ENCODE measurements at regions not wholly inside any gene's neighbourhood (a gene's known extent, or its start where the extent isn't known, plus 50 kb on each side); places are given as distances from the start of the nearest gene placed in this dataset.

DNA sequence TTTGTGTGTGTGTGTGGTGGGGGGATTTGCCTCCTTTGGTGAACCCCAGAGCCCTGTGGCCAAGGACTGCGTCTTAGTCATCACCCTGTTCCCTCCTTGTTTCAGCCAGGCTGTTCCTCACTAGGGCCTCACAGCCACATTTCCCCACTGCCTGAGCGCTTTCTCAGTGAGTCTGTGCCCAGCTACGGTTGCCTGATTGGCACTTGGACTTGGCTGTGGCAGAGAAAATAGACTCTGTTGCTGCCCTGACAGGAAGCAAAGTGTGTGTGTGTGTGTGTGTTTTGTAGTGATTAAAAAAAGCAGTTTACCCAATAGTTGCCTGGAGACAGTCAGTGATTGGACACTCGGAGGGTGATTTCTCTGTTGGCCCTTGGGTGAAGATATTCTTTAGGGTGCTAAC, 113.0 kb downstream of the UCHL1 start:
- no peaks in the 10 kb centered on the region for H3K9me3 ChIP-seq
- 17 to 33% (median 21%) methylated on average over 4 of the region's 4 CpGs for WGBS, 3 donors
- H3K4me3 ChIP-seq = peak overlapping the region; percentile 48
- intact Hi-C loops (cut with DNase I) = loop anchor here (5.0 to 10.0 kb wide), 2 partner anchors 48 to 275 kb away; no protein-coding TSS in a partner anchor
- peaks cover 70% of the 10 kb centered on the region for H3K4me1 ChIP-seq
- peak; percentile 65 to 88 for DNase-seq
- ATAC-seq = peak; percentile 93 to 96 (median 94)
- no peaks in the 10 kb centered on the region for H3K36me3 ChIP-seq (ENCODE audit: insufficient read depth in 1 of 2, low read depth in 1 of 2)
- no peaks in the 10 kb centered on the region for H3K27me3 ChIP-seq (ENCODE audit: insufficient read depth in 3 of 3, low read length in 2 of 3)
- H3K27ac ChIP-seq = peak overlapping the region; percentile 91
- TF ChIP-seq CTCF (IDR thresholded peaks at IDR 0.05) = no peak

DNA sequence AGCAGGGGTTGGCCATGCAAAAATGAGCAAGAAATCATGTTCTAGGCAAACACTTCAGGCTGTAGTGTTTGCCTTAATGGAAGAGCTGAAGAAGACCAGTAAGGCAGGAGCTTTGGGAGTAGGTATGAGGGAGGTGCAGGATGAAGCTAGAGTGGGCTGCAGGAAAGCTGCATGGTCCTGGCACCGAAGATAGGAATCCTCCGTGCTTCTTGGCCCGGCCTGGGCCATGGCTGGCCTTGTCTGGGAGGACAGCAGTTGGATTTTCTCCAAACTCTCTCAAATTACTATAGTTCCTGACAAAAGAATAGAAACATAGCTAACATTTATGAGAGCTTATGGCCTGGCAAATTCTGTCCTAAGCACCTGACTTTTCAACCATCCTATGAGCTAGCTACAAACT, 116.5 kb downstream of the UCHL1 start:
- no peak for ATAC-seq
- WGBS, 3 donors = 10 to 17% (median 11%) methylated on average over 3 of the region's 3 CpGs
- Histone ChIP-seq H3K36me3 (ENCODE audit: insufficient read depth in 1 of 2, low read depth in 1 of 2) (no peaks in the 10 kb centered on the region), H3K4me3 (no peak overlapping the region), H3K27me3 (ENCODE audit: insufficient read depth in 3 of 3, low read length in 2 of 3) (no peaks in the 10 kb centered on the region), H3K27ac (peak overlapping the region; percentile 91), H3K9me3 (no peaks in the 10 kb centered on the region), H3K4me1 (peaks cover 78% of the 10 kb centered on the region)
- intact Hi-C loops (cut with DNase I) = no loop called here
- no peak for TF ChIP-seq CTCF (IDR thresholded peaks at IDR 0.05)
- DNase-seq = no peak

- Histone ChIP-seq H3K27ac (peak overlapping the region; percentile 91), H3K4me1 (peaks cover 65% of the 10 kb centered on the region), H3K4me3 (no peak overlapping the region), H3K36me3 (ENCODE audit: insufficient read depth in 1 of 2, low read depth in 1 of 2) (no peaks in the 10 kb centered on the region), H3K27me3 (ENCODE audit: insufficient read depth in 3 of 3, low read length in 2 of 3) (no peaks in the 10 kb centered on the region), H3K9me3 (peaks cover 8% of the 10 kb centered on the region)
- no peak for DNase-seq
- intact Hi-C loops (cut with DNase I) = no loop called here
- WGBS, 3 donors = 41 to 93% (median 64%) methylated on average over 3 of the region's 3 CpGs
- no peak for ATAC-seq
- no peak for TF ChIP-seq CTCF (IDR thresholded peaks at IDR 0.05)
Observed at GRCh38 chr4:41374490-41374889, 117.8 kb downstream of the UCHL1 start.

DNA sequence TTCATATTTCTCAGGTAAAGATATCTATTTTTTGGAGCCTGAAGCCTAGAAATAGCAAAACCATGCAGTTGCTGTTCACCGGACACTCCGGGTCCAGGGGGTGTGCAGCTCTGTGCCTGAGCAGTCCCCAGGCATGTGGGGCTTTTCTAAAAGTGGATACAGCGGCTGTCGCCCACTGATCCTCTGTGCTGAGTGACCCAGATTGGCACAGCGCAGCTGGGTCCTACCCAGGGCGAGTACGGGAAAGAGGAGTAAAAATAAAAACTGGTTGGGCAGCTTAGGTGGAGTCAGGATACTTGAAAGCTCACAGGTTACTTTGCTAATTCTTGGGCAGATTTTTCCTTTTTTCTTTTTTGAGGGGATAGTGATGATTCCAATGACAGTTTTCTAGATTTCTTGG, 118.8 kb downstream of the UCHL1 start:
- 28 to 42% (median 29%) methylated on average over 7 of the region's 7 CpGs for WGBS, 3 donors
- Histone ChIP-seq H3K27ac (peak overlapping the region; percentile 91), H3K9me3 (peaks cover 12% of the 10 kb centered on the region), H3K4me3 (peak overlapping the region; percentile 9), H3K27me3 (ENCODE audit: insufficient read depth in 3 of 3, low read length in 2 of 3) (no peaks in the 10 kb centered on the region), H3K36me3 (ENCODE audit: insufficient read depth in 1 of 2, low read depth in 1 of 2) (no peaks in the 10 kb centered on the region), H3K4me1 (peaks cover 70% of the 10 kb centered on the region)
- intact Hi-C loops (cut with DNase I) = loop anchor here in 1 of 2 donors (5.0 kb wide), 1 partner anchor 37 kb away; no protein-coding TSS in a partner anchor
- DNase-seq = peak; percentile 64 to 78
- peak; percentile 91 to 99 (median 96) for ATAC-seq
- no peak for TF ChIP-seq CTCF (IDR thresholded peaks at IDR 0.05)

DNA sequence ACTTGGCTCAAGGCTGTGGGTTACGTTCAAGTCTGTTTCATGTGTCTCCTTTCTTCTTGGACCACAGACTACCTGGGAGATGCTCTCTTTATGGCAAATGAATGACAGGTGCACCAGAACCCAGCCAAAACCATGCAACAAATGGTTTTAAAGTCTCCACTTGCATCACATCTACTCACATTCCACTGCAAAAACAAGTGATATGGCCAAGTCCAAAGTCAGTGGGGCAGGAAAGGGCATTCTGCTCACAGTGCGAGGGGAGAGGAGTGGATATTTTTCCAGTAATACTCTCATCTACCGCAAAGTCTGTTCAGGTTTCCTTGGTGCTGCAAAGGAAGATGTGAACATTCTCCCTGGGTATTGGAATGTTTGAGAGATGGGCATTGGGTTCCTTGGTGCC, 120.5 kb downstream of the UCHL1 start:
- peaks cover 71% of the 10 kb centered on the region for H3K4me1 ChIP-seq

More for the DNA sequence above, 120.5 kb downstream of the UCHL1 start:
- peak overlapping the region; percentile 91 for H3K27ac ChIP-seq
- no peak for ATAC-seq
- 46 to 59% (median 48%) methylated on average over 3 of the region's 3 CpGs for WGBS, 3 donors
- no peak for DNase-seq
- no peak for TF ChIP-seq CTCF (IDR thresholded peaks at IDR 0.05)
- no peaks in the 10 kb centered on the region for H3K36me3 ChIP-seq (ENCODE audit: insufficient read depth in 1 of 2, low read depth in 1 of 2)
- H3K4me3 ChIP-seq = no peak overlapping the region
- H3K27me3 ChIP-seq (ENCODE audit: insufficient read depth in 3 of 3, low read length in 2 of 3) = no peaks in the 10 kb centered on the region
- intact Hi-C loops (cut with DNase I) = loop anchor here in 1 of 2 donors (5.0 kb wide), 1 partner anchor 35 kb away; no protein-coding TSS in a partner anchor
- peaks cover 12% of the 10 kb centered on the region for H3K9me3 ChIP-seq

Data from psoas muscle (tissue), 7 donors.